Jurkat, Clone E6-1 (cell line): ENCODE measurements at regions not wholly inside any gene's neighbourhood (a gene's known extent, or its start where the extent isn't known, plus 50 kb on each side); places are given as distances from the start of the nearest gene placed in this dataset.

Experiments used
- DNase-seq: peaks from one replicate; pipeline ENCODE4 v3.0.0-alpha.2; 2011; ENCODE audit warnings: low read depth, low spot score
- H3K4me3 ChIP-seq: 2 replicates; pipeline ENCODE4 v1.5.1; 2011; ENCODE audit warnings: mild to moderate bottlenecking, low read length, control low read depth, moderate library complexity

DNA sequence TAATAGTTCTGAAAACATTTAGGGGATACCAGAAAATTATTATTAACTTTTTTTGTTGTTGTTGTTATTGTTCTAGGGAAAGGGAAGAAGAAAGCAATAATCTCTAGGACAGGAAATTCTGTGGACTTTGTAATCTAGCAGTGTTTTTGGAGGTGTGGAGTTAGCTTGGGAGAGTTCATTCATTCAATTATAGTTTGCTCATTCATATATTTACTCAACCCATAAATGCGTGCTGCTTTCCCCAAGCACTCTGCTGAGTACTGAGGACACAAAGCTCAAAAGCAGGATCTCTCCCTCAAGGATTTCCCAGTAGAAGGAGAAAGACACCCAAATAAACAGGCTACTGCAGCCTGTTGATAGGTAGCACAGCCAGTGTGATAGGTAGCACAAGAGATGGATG, 984.3 kb downstream of the BCL11A start:
- no peak overlapping the region for H3K4me3 ChIP-seq
- no peak for DNase-seq

DNA sequence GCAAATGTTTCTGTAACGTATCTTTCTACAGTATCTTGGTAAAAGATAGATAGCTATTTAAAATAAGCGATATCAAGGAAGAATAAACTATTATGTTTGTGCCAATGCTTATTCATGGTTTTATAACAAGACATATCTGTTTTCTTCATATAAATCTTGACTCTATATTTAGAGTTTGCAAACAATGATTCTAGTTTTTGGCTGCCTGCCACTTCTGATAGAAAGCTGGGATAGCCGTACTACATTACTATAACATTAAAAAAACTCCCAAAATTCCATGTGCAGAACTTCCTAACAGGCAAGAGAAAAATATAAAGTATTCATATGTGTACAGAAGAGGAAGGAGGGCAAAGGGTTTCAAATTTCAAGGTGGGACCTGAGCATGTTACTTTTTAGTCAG, 985.0 kb downstream of the BCL11A start:
- no peak for DNase-seq
- no peak overlapping the region for H3K4me3 ChIP-seq

DNA sequence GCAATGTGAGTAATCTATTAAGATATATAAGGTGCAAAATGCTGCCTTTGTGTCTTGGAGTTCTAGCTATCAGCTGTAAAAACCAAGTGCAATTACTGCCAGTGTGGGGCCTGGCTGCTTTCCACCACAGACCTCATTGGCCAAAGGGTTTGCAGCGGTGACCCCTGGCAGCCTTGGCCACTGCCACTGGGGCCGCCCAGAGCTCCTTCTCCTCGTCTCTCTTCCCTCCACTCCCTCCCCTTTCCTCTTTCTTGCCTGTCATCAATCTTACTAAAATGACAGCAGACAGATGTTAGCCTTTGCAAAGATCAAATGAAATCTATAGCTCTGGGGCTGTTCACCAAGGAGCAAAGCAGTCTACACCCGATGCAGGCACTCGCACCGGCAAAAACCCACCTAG, 986.3 kb downstream of the BCL11A start:
- no peak for DNase-seq
- no peak overlapping the region for H3K4me3 ChIP-seq

DNA sequence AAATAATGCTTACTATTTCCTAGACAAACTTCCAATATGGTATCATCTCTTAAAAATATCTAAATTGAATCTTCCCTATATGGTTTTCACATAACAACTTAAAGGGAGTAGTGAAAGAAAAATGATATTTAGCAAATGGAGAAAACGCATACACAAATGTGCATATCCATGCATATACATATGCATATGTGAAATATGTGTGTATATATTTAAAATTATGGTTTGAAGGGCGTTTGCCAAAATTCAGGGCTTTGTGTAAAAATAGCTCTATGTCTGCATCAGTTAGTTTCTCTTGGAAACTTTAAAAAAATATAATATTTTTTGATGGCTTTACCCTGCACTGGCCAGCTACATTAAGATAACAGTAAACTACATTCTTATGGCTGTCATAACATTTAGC, 986.7 kb downstream of the BCL11A start:
- H3K4me3 ChIP-seq = no peak overlapping the region
- no peak for DNase-seq

DNA sequence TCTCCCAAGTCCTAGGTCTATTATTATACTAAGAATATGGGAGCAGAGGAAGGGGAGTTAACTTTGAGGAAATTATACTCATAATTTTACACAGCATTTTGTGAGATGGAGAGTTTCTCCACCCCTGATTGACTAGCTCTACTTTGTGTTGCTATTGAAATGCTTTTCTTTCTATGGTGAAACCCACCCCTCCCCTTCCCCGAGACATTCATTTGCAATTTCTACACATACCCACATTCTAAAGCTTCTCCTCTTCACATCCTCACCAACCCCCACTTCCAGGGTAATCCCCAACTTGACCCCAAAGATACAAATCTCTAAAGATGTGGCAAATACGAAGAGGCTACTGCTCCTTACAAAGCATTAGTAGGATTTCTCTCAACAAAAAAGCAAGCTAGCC, 992.2 kb downstream of the BCL11A start:
- no peak for DNase-seq
- H3K4me3 ChIP-seq = no peak overlapping the region

DNA sequence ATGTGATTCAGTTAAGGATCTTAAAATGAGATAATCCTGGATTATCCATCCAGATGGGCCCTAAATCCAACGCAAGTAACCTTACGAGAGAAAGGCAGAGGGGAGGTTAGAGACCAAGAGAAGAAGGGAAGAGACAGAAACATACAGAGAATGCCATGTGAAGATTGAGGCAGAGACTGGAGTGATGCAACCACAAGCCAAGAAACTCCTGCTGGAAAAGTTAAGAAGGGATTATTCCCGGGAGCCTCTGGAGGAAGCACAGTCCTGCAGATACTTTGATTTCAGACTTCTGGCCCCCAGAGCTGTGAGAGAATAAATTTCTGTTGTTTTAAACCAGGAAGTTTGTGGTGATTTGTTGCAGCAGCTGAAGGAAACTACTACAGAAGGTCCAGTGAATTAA, 992.7 kb downstream of the BCL11A start:
- H3K4me3 ChIP-seq = no peak overlapping the region
- no peak for DNase-seq

DNA sequence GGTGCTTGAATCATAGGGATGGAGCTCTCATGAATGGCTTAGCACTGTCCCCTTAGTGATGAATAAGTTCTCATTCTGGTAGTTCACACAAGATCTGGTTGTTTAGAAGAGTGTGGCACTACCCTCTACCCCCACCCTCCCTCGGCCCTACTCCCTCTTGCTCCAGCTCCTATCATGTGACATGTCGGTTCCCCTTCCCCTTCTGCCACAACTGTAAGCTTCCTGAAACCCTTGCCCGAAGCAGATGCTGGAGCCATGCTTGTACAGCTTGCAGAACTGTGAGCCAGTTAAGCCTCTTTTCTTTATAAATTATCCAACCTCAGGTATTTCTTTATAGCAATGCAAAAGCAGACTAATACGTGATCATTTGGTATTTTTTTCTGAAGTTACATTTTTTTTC, 1012.6 kb downstream of the BCL11A start:
- no peak for DNase-seq
- H3K4me3 ChIP-seq = no peak overlapping the region

DNA sequence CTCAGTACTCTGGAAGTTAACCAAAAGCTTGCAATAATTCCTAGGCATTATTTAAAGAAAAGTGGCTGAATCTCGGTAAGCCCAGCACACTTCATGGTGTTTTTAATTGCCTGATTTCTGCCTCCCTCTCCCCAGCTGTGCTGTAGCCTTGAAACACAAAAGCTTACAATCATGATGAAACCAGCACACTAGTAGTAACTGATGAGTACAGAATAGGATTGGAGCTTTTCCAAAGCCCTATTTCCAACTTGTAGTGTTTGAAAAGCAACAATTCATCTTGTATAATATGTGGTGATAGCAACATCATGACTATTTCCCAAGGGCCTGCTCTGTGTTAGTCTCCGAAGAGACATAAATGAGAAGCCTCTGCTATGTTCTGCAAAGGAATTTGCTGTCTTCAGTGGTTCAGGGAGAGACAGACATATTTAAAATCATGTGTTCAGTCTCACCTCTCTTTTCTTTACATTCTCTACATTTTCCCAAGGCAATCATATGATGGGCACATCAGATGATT, 1015.0 kb downstream of the BCL11A start:
- H3K4me3 ChIP-seq = no peak overlapping the region
- no peak for DNase-seq

DNA sequence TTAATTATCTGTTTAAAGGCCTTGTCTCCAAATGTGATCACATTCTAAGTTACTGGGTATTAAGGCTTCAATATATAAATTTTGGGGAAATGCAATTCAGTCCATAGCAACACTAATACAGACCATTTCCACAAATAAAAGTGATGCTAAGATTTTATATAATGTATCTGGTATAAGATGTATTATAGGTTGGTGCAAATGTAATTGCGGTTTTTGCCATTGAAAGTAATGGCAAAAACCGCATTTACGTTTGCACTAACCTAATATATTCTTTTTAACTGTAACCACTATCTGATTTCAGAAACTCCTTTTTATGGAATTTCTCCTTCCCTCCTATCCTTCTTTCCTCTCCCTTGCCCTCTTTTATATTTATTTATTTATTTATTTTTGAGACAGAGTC, 1020.6 kb downstream of the BCL11A start:
- no peak overlapping the region for H3K4me3 ChIP-seq
- no peak for DNase-seq

DNA sequence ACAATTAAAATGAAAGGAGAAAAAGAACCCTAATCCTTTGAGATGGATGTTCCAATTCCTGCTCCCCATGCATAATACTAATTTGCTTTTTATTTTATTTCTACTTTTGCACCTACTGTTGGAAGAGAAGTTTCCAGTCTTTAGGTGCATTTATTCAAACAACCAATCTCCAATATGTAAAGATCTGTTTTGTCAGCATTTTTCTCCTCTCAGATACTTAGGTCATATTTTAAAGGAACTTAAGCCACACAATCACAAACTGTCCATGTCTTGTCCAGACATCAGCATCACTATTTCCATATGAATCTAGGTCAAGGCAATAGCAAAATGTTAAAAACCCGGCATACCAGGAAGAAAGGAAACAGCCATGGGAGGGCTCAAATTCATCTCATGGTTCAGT, 1023.2 kb downstream of the BCL11A start:
- no peak for DNase-seq
- no peak overlapping the region for H3K4me3 ChIP-seq

DNA sequence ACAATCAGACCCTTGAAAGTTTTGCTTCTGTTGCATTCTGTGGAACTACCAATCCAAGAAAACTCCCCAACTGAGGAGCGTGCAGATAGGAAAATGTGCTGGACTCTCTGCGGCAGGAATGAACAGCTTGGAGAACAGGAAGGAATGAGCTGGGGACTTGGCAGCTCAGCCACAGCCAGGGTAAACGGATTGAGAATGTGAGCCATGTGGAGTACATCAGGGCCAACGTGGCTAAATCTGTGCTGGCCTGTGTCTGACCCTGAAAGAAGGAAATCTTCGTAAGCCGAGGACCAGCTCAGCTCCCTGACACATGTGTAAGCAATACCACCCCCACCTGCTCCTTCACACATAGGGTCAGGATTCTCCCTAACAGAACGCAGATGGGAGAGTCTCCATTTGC, 1023.7 kb downstream of the BCL11A start:
- no peak overlapping the region for H3K4me3 ChIP-seq

DNA sequence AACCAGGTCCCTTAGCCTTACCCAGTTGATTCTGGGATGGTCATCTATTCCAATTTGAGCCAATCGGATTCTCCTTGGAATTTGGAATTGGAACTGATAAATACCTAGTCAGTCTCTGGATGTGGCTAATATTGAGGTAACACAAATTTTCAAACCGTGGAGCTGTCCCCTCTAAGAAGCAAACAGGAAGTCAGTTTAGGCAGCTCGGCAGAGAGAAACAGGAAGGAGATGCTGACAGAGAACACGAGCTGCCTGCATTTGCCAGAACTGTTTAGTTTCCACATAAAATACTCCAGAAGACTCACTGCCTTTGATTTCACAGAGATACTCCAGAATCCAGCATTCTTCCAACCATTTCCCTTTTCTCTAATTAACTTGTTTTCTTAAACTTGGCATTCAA, 1024.9 kb downstream of the BCL11A start:
- peak; percentile 45 for DNase-seq
- H3K4me3 ChIP-seq = no peak overlapping the region

More for the DNA sequence above, 1023.7 kb downstream of the BCL11A start:
- DNase-seq = no peak

DNA sequence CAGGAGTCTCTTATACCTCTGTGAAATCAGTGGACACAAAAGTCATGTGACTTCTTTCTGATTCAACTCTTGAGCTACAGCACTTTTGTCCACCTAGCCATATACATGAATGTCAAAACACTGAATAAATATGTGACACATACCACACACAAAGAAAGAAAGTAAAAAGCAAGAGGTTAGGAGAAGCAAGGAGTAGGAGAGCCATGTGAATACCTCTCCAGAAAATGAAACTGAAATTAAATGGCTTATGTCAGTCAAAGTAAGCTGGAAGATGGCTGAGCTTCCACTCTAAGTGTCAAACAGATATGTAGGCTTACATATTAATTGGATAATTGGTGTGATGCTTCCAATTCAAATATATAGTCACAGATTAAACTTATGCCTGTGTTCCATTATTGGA, 1050.5 kb downstream of the BCL11A start:
- no peak overlapping the region for H3K4me3 ChIP-seq
- no peak for DNase-seq

DNA sequence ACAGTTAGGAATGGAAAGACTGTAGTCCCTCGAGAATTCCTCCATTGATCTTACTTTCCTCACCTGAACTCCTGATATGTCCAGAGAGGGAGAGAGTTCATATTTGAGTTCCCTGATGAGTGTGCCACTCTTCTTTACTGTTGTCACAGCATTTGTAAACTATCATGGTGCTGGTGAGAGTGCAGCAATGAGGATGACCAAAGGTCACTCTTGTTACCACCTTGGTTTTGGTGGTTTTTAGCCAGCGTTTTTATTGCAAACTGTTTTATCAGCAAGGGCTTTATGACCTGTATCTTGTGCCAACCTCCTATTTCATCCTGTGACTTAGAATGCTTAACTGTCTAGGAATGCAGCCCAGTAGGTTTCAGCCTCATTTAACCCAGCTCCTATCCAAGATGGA, 1062.5 kb downstream of the BCL11A start:
- no peak overlapping the region for H3K4me3 ChIP-seq
- DNase-seq = no peak

DNA sequence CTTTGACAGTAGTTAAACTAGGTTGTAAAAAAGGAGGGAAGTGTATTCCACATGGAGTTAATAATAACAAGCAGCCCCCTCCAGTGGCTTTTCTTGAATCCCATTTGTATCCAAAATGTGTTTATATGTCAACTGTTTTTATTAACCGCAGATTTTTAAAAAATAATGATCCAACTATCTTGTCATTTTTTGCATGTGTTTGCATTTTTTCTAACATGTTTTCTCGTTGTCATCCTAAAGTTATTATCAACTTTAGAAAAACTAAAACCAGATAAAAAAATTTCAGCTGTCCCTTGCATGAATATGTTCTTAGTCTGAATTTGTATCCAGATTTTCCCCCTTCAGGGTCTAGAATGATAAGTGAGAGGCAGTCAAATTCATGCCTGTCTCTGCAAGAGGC, 1063.3 kb downstream of the BCL11A start:
- no peak for DNase-seq
- no peak overlapping the region for H3K4me3 ChIP-seq

DNA sequence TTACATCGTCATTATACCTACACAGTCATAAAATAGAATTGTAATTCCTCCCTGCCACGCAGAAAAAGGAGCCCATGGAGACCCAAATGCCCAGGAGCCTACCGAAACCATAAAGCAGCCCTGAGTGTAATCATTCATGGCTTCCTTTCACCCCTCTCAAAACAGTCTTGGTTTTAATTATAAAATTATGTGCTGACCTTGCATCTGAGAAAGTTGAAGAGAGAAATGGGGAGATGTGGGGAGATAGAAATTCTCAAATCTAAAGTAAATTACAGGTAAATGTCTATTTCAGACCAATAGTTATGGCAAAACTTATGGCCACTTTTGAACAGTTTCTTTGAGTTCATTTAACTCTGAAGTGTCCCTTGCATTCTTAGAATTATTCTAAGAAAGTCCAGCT, 1068.8 kb downstream of the BCL11A start:
- H3K4me3 ChIP-seq = no peak overlapping the region
- DNase-seq = no peak

DNA sequence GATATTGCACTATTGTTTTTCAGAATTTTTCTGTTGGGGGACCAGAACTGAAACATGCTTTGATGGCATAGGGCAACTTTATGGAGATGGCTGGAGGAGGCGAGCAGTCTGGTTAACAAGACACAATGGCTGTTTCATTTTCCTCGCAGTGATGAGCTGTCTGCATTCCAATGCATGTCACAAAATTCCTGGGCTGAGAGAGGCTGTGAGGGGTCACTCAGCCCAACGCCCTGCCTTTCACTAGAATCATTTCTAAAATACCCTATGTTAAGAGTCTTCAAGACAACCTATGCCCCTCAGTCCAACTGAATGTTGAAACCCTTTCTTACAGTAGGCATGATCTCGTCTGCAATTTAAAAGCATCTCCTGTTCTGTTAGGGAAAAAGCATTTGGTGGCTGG, 1090.0 kb downstream of the BCL11A start:
- H3K4me3 ChIP-seq = no peak overlapping the region
- no peak for DNase-seq

DNA sequence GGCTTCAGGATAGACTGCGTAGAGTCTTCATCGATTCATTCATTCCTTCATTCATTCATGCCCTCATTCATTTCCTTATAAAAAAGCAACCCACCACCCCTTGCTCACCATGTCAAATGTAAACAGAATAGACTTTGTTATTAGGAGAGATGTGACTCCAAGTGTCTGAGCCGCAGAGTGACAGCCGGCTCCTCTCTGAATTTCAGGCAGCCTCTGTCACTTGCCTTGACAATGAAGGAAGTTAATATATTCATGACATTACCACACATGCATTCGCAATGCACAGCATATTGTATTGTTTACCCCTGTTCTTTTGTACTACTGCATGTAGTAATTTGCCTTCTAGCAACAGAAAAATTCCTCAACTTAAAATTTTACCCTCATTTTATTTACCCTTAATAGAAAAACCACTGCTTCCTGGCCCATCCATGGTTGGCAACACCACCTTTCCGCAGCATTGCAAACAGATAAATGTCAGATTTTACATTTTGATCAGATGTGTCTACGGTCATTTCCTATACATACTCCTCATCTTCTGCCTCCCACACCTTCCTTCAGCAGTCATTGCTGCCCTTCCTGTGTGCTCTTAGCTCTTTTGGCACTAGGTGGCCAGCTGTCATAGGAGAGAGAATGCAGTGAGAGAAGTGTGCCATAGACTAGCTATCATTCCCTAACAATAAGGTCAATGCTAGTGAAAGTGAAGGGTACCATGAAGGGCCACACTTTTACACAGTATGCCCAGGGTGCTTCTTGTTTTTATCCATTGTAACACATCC, 1090.8 kb downstream of the BCL11A start:
- peak; percentile 30 for DNase-seq
- H3K4me3 ChIP-seq = no peak overlapping the region

DNA sequence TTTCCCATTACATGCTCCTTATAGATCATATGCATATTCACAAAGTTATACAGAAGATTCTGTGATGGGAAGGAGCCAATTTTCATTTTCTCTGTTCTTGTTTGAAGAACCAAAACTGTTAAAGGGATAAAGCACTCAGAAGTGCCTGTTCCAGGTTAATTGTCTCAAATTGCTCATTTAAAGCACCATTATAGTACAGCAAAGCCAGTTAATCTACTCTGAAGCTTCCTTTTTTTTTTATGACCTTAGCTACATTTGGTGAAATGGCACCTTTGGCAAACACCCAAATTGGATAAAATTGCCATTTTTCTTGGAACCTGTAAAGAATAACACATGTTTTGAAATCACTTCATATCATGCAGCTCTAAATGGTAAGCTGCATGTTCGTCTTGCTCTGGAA, 1092.3 kb downstream of the BCL11A start:
- no peak for DNase-seq
- H3K4me3 ChIP-seq = no peak overlapping the region

DNA sequence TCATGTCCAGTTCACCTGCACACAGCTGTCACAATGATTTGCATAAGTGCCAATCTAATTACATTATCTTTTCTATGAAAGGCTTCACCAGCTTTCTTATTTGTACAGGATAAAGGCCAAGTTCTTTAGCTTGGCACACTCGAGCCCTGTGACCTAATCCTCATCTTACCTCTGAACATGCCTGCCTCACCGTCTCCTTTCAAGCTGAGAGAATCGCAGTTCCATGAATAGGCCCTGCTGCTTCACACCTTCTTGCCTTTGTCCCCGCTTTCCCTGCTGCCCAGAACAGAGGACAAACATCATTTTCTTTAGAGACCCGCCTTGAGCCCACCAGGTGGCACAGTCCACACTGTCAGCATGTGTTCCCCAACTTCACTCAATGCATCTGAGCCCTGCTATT, 1094.7 kb downstream of the BCL11A start:
- no peak overlapping the region for H3K4me3 ChIP-seq
- no peak for DNase-seq

DNA sequence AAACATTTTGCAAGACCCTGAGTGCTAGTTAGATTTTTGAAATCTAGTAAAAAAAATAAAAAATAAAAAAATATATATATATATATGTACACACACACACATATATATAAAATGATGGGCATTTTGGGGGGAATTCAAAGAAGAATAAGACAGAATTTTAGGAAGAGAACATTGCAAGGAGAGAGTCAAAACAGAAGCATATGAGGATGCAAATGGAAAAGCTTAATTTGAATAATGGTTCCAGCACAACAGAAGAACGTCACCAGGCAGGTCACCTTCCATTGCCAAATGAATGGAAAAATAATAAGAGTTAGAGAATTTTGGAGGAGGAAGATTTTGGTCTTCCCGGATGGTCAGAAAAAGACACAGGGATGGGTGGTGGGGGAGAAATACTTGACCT, 1097.2 kb downstream of the BCL11A start:
- no peak overlapping the region for H3K4me3 ChIP-seq
- no peak for DNase-seq
